Gastrocnemius medialis (tissue), 4 donors: ENCODE measurements at regions not wholly inside any gene's neighbourhood (a gene's known extent, or its start where the extent isn't known, plus 50 kb on each side); places are given as distances from the start of the nearest gene placed in this dataset.

Experiments
- POLR2A ChIP-seq, 2 donors: fragments of 450-650 bp; IDR thresholded peaks; one replicate each; pipeline ENCODE4 v1.6.1; 2017; ENCODE audit warnings: antibody characterized with exemption in 2 of 2, mild to moderate bottlenecking in 2 of 2, moderate library complexity in 2 of 2
- TF ChIP-seq, protein P1 (sequence below), 5 experiments: fragments of 450-650 bp in 3 of 5; fragments of 200-600 bp in 2 of 5; sonication (generic) in 2 of 5; IDR thresholded peaks in 4 of 5; conservative IDR thresholded peaks in 1 of 5; 1 replicate in 4 of 5; 2 replicates in 1 of 5; pipeline ENCODE4 v1.5.1; 2016 to 2019; ENCODE audit warnings: antibody characterized with exemption in 5 of 5, mild to moderate bottlenecking in 3 of 5, moderate library complexity in 3 of 5

DNA sequence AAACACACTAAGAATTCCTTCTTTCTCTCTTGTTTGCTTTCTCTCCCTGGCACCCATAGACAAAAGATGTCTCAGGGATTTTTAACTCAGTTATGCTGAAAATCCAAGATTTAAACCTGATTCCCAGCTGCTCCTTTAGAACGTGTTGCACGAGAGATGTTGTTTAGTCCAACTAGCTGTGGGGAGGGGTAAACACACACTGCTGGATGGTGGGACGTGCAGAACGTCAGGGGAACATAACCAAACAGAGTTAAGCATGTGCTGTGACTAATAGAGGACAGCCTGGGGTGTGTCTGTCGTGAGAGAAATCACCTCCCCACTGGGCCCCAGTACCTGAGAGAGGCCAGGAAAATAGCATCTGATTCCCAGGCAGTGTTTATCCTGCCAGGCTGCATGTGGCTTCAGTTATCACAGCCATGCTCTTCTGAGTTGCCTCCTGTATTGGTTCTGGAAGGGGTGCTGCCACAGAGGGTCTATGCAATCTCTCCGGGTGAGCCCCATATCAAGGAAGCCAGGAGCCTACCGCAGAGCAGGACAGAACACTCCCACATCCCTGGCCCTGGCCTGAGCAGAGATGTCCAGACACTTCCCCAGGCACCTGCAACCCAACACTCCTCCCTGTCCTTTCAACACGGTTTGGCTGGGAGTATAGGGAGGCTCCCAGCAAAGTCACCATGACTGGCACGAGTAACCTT lies 112.7 kb upstream of the EGLN3 start:
- TF ChIP-seq POLR2A (IDR thresholded peaks at IDR 0.05) = peak in 1 of 2 donors; percentile 35
- TF ChIP-seq, protein P1, sequence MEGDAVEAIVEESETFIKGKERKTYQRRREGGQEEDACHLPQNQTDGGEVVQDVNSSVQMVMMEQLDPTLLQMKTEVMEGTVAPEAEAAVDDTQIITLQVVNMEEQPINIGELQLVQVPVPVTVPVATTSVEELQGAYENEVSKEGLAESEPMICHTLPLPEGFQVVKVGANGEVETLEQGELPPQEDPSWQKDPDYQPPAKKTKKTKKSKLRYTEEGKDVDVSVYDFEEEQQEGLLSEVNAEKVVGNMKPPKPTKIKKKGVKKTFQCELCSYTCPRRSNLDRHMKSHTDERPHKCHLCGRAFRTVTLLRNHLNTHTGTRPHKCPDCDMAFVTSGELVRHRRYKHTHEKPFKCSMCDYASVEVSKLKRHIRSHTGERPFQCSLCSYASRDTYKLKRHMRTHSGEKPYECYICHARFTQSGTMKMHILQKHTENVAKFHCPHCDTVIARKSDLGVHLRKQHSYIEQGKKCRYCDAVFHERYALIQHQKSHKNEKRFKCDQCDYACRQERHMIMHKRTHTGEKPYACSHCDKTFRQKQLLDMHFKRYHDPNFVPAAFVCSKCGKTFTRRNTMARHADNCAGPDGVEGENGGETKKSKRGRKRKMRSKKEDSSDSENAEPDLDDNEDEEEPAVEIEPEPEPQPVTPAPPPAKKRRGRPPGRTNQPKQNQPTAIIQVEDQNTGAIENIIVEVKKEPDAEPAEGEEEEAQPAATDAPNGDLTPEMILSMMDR (IDR thresholded peaks at IDR 0.05 in 4 of 5, conservative IDR thresholded peaks at IDR 0.05 in 1 of 5) = no peak
